ENCODE measurements at regions not wholly inside any gene's neighbourhood (a gene's known extent, or its start where the extent isn't known, plus 50 kb on each side); places are given as distances from the start of the nearest gene placed in this dataset.
"Not testable (repeated sequence)": the region's sequence is repeated elsewhere in the genome, so short reads cannot be mapped to it uniquely, and the experiment has no call there.

DNA sequence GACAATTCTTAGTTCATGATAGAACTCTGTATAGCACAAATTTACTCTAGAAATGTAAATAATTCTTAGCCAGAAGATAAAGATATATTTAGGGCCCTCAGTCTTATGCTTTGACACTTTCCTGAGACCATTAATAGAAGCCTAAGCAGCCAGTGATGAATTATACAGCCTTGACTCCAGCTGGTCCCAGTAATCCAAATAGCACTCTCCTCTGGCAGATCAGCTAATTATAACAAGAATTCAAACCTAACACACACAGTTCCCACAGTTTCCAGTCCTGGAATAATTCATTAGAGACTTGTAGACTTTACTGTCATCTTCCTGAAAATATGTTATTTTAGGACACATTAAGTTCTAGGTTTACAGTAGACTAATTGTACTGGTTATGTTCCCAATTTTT is 50.4 kb downstream of the SHOC1 start:
- no peaks in the 10 kb centered on the region for H3K36me3 Mint-ChIP-seq (ENCODE audit: low read depth)
- peaks cover 30% of the 10 kb centered on the region for H3K4me1 Mint-ChIP-seq (ENCODE audit: low read depth)
- DNase-seq (ENCODE audit: low spot score) = no peak
- peak overlapping the region; percentile 92 for H3K27ac Mint-ChIP-seq (ENCODE audit: unreplicated experiment)
- H3K9me3 Mint-ChIP-seq (ENCODE audit: low read depth) = no peaks in the 10 kb centered on the region
- TF ChIP-seq, protein P1, sequence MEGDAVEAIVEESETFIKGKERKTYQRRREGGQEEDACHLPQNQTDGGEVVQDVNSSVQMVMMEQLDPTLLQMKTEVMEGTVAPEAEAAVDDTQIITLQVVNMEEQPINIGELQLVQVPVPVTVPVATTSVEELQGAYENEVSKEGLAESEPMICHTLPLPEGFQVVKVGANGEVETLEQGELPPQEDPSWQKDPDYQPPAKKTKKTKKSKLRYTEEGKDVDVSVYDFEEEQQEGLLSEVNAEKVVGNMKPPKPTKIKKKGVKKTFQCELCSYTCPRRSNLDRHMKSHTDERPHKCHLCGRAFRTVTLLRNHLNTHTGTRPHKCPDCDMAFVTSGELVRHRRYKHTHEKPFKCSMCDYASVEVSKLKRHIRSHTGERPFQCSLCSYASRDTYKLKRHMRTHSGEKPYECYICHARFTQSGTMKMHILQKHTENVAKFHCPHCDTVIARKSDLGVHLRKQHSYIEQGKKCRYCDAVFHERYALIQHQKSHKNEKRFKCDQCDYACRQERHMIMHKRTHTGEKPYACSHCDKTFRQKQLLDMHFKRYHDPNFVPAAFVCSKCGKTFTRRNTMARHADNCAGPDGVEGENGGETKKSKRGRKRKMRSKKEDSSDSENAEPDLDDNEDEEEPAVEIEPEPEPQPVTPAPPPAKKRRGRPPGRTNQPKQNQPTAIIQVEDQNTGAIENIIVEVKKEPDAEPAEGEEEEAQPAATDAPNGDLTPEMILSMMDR (IDR thresholded peaks at IDR 0.05) = no peak
- H3K4me3 Mint-ChIP-seq (ENCODE audit: unreplicated experiment) = no peak overlapping the region
- H3K27me3 Mint-ChIP-seq (ENCODE audit: low read depth) = no peaks in the 10 kb centered on the region

GRCh38 chr9:111743275-111743674 is 51.5 kb downstream of the SHOC1 start:
- Mint-ChIP-seq H3K27me3 (ENCODE audit: low read depth) (no peaks in the 10 kb centered on the region), H3K9me3 (ENCODE audit: low read depth) (no peaks in the 10 kb centered on the region), H3K36me3 (ENCODE audit: low read depth) (no peaks in the 10 kb centered on the region), H3K27ac (ENCODE audit: unreplicated experiment) (peak overlapping the region; percentile 92), H3K4me3 (ENCODE audit: unreplicated experiment) (no peak overlapping the region), H3K4me1 (ENCODE audit: low read depth) (peaks cover 30% of the 10 kb centered on the region)
- DNase-seq (ENCODE audit: low spot score) = no peak
- TF ChIP-seq, protein P1 (IDR thresholded peaks at IDR 0.05) = no peak

GRCh38 chr9:111740739-111741138 is 54.0 kb downstream of the SHOC1 start:
- Mint-ChIP-seq H3K27me3 (ENCODE audit: low read depth) (no peaks in the 10 kb centered on the region), H3K4me1 (ENCODE audit: low read depth) (peaks cover 30% of the 10 kb centered on the region), H3K27ac (ENCODE audit: unreplicated experiment) (no peak overlapping the region), H3K36me3 (ENCODE audit: low read depth) (no peaks in the 10 kb centered on the region), H3K4me3 (ENCODE audit: unreplicated experiment) (no peak overlapping the region), H3K9me3 (ENCODE audit: low read depth) (peaks cover 11% of the 10 kb centered on the region)
- DNase-seq (ENCODE audit: low spot score) = no peak
- TF ChIP-seq, protein P1 (IDR thresholded peaks at IDR 0.05) = no peak

- no peaks in the 10 kb centered on the region for H3K27me3 Mint-ChIP-seq (ENCODE audit: low read depth)
- DNase-seq (ENCODE audit: low spot score) = no peak
- H3K36me3 Mint-ChIP-seq (ENCODE audit: low read depth) = peaks cover 1% of the 10 kb centered on the region
- H3K4me1 Mint-ChIP-seq (ENCODE audit: low read depth) = no peaks in the 10 kb centered on the region
- TF ChIP-seq, protein P1 (IDR thresholded peaks at IDR 0.05) = no peak
- H3K4me3 Mint-ChIP-seq (ENCODE audit: unreplicated experiment) = no peak overlapping the region
- H3K27ac Mint-ChIP-seq (ENCODE audit: unreplicated experiment) = no peak overlapping the region
- H3K9me3 Mint-ChIP-seq (ENCODE audit: low read depth) = peaks cover 22% of the 10 kb centered on the region
These were observed 58.0 kb downstream of the SHOC1 start for GRCh38 chr9:111736714-111737113.

DNA sequence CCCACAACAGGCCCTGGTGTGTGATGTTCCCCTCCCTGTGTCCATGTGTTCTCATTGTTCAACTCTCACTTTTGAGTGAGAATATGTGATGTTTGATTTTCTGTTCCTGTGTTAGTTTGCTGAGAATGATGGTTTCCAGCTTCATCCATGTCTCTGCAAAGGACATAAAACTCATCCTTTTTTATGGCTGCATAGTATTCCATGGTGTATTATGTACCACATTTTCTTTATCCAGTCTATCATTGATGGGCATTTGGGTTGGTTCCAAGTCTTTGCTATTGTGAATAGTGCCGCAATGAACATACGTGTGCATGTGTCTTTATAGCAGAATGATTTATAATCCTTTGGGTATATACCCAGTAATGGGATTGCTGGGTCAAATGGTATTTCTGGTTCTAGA is 59.4 kb downstream of the SHOC1 start:
- H3K27ac Mint-ChIP-seq (ENCODE audit: unreplicated experiment); DNase-seq (ENCODE audit: low spot score); H3K4me3 Mint-ChIP-seq (ENCODE audit: unreplicated experiment); H3K4me1 Mint-ChIP-seq (ENCODE audit: low read depth); H3K27me3 Mint-ChIP-seq (ENCODE audit: low read depth); H3K36me3 Mint-ChIP-seq (ENCODE audit: low read depth): not testable (repeated sequence)
- H3K9me3 Mint-ChIP-seq (ENCODE audit: low read depth) = peaks cover 32% of the 10 kb centered on the region

- no peak overlapping the region for H3K4me3 Mint-ChIP-seq (ENCODE audit: unreplicated experiment)
- no peak for DNase-seq (ENCODE audit: low spot score)
- H3K4me1 Mint-ChIP-seq (ENCODE audit: low read depth) = peaks cover 19% of the 10 kb centered on the region
- no peaks in the 10 kb centered on the region for H3K27me3 Mint-ChIP-seq (ENCODE audit: low read depth)
- TF ChIP-seq, protein P1 (IDR thresholded peaks at IDR 0.05) = no peak
- no peak overlapping the region for H3K27ac Mint-ChIP-seq (ENCODE audit: unreplicated experiment)
- peaks cover 11% of the 10 kb centered on the region for H3K36me3 Mint-ChIP-seq (ENCODE audit: low read depth)
- H3K9me3 Mint-ChIP-seq (ENCODE audit: low read depth) = peaks cover 38% of the 10 kb centered on the region
These were observed 62.8 kb downstream of the SHOC1 start for GRCh38 chr9:111731928-111732327.

Data from chondrocyte (in vitro differentiated cells).